IPS DF 19.7 (cell line): ENCODE measurements at regions not wholly inside any gene's neighbourhood (a gene's known extent, or its start where the extent isn't known, plus 50 kb on each side); places are given as distances from the start of the nearest gene placed in this dataset.
"Not testable (repeated sequence)": the region's sequence is repeated elsewhere in the genome, so short reads cannot be mapped to it uniquely, and the experiment has no call there.

Source experiments
- DNase-seq: peaks from one replicate; pipeline ENCODE4 v3.0.0-alpha.2; 2013; ENCODE audit warnings: low read depth, low spot score

DNA sequence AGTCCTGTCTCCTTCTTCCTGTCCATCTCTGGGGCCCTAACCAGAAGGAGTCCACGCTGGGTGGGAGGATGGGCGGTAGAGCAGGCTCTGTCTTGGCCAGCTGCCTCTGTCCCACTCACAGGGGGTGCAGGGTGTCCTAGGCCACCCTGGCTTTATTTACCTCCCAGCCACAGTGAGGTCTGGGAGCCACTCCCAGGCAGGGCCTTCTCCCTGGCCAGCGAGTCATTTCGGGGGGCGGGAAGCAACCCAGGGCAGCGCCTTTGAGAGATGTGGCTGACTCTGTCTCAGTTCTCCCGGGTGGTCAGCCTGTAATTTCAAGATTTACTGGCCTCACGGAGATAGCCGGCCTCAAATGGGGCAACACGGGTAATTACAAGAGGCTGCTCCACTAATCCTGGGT, 67.4 kb upstream of the PTCH1 start:
- DNase-seq, result no peak

DNA sequence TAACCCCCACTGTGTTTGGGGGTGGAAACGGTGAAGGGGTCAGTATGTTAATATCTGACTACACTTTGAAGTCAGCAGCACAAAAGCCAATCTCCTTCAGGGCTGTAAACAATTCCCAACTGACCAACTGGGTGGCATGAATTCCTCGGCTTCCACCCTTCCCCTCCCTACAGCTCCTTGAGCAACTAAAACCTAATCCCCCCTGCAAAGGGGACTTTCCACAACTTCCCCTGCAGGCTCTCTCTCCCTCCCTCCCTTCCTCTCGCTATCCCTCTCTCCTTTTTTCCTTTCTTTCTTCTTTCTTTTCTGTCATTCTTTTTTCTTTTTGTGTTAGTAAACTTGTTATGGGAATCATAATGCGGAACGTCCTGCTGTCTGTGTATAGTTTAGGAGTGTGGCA, 65.1 kb upstream of the PTCH1 start:
- no peak for DNase-seq

DNA sequence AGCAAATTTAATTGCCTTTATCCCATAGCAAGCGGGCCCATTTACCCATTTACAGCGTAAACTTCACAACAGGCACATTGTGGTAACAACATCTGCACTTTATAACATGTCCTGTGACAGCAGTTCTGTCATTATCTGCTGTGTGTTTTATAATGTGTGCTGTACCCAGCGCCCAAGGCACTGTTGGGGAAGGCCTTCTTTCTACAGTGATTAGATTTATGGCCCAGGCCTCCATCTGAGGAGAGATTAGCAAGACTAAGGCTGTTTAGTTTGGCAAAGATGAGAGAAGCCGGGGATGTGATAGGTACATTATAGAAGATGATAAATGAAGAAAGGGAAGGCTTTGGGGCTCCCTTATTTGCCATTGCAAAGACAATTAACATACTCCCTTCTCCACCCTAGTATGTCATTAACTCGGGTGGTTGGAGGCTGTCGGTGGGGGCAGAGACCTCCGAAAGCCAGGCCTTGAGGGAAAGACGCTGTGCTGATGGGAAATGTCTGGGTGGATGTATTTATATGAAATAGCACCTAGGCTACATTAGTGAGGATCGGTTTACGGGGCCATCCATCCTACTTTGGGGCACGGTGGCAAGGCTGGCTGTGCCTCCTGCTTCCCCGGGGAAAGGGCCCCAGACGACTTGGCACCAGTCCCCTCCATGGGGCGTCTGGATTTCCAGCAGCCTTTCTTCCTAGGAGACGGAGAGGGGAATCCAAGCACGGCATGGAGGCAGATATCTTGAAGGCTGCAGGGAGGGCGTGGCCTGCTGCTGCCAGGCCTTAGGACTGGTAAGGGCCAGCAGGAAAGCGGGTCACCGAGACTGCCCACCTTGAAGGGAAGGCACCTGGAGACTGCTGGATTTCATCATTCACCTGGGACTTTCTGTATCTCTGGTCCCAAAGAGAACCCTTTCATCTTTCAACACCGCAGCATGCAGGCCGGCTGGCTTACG, 64.3 kb upstream of the PTCH1 start:
- no peak for DNase-seq

DNA sequence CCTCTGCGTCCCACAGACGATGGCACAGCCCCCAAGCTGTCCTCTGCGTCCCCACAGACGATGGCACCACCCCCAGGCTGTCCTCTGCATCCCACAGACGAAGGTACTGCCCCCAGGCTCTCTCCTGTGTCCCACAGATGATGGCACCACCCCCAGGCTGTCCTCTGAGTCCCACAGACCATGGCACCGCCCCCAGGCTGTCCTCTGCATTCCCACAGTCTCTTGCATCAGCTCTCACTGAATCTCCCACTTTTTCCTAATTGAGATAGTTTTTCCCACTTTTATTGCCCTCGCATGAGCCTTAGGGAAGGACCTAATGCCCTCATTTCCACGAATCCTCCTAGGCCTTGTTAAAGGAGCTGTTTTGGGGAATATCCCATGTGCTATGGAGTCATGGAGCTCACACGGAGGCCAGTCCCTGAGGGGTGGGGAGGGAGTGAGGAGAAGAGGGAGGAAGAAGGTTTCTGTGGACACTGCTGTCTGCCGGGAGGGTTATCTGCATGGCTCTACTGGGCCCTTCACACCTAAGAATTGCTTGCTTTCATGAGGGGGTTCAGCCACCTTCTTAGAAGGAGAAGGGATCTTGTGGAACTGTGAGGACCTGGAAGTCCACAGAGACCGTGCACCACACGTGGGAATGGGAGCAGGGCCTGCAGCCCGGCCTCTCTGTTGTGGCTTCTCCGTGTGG, 58.2 kb upstream of the PTCH1 start:
- DNase-seq, result no peak

DNA sequence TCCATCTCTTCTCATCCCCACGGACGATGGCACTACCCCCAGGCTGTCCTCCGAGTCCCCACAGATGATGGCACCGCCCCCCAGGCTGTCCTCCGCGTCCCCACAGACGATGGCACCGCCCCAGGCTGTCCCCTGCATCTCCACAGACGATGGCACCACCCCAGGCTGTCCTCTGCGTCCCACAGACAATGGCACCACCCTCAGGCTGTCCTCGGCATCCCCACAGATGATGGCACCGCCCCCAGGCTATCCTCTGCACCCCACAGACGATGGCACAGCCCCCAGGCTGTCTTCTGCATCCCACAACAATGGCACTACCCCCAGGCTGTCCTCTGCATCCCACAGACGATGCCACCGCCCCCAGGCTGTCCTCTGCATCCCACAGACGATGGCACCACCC, 57.4 kb upstream of the PTCH1 start:
- DNase-seq, result no peak

DNA sequence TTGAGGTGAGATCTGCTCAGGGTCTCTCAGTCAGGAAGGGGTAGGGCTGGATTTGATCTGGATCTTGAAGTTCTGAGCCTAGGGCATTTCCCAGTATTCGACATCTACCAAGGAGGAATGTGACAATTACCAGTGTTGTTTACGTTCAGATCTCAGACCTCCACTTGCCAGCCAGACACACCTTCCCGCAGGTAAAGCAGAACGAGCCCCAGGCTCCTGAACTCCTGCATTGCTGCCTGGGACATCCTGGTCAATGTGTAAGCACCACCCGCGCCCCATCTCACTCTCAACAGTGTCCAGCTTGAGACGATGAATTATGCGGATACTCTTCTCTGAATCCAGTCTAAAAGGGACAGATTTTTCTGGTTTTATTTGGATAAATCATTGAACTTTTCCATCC, 56.7 kb upstream of the PTCH1 start:
- DNase-seq, result no peak

DNA sequence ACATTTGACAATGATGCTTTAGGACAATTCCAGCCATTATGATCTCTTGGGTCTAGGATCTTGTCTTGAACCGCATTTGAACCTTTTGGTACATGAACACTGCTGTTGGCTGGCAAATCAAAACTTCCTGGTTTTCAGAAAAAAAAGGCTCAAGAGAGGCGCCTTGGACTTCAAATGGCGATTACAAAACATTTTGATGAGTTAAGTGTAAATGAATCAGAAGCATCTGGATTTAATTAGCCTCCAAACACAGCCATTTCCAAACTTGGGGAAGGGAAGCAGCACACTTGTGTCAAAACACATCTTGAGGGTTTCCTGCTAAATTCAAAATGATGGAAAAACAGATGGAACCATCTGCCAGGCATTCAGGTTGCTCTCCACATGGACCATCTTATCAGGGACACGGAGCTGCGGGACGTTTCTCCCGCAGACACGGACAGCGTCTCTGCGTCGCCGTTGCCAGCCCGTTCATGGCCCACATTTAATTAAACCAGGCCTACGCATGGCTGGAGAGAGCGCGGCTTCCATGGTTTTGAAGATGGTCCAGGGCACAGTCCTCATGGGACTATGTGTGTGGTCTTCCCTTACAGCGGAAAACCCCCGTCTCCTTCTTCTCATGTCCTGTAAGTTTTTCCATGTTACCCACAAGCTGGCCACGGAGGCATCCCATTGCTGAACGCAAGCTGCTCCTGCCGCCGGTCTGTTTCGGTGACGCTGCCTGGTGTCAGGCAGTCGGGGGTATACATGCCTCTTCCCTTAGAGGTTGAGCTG, 55.8 kb upstream of the PTCH1 start:
- no peak for DNase-seq

DNA sequence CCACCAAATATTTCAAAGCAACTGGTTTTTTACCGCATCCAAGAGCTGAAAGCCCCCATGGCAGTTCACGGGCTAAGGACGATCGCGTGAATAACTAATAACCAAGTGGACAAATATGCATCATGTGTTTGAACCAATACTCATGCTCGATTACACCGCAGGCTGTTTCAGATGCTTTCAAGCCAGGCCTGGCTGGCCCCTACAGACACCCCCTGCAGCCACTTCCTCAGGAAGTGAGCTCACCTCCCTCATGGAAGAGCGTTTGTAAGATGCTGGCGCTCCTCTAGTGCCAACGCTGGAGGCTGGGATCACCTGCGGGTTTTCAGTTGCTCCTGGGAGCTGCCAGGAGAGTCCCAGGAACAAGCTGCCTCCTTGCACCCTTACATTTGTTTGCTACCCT, 53.9 kb upstream of the PTCH1 start:
- DNase-seq, result no peak

DNA sequence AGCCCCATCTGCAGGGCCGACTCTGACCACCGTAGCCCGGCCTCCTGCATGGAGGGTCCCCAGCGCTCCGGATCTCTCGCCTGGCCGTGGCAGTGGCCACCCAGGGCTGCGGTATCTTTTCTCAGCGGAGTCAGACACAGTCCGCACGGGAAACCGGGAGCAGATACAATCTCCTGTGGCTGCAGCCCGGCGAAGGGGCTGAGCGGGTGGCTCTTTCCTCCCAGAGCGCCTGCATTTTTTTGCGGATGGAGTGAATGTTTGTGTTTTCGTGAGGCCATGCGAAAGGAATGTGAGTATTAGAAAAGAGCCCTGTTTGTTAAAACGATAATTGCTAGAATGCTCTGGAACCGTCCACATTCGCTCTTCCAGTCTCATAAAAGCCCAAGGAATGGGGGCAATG, 53.4 kb upstream of the PTCH1 start:
- no peak for DNase-seq

DNA sequence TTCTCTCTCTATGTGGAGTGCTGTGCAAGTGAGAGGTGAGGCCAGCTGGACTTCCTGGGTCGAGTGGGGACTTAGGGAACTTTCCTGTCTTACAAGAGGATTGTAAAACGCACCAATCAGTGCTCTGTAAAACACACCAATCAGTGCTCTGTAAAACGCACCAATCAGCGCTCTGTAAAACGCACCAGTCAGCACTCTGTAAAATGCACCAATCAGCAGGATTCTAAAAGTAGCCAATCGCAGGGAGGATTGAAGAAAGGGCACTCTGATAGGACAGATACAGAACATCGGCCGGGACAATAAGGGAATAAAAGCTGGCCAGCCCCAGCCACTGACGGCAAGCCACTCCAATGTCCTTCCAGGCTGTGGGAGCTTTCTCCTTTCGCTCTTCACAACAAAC, 52.0 kb upstream of the PTCH1 start:
- DNase-seq, result not testable (repeated sequence)
